GM19238 (cell line): ENCODE measurements at regions not wholly inside any gene's neighbourhood (a gene's known extent, or its start where the extent isn't known, plus 50 kb on each side); places are given as distances from the start of the nearest gene placed in this dataset.

ENCODE experiments used
- DNase-seq: peaks from one replicate; pipeline ENCODE4 v3.0.0; 2011; ENCODE audit warnings: low spot score; ENCODE audit not compliant: insufficient read length

DNA sequence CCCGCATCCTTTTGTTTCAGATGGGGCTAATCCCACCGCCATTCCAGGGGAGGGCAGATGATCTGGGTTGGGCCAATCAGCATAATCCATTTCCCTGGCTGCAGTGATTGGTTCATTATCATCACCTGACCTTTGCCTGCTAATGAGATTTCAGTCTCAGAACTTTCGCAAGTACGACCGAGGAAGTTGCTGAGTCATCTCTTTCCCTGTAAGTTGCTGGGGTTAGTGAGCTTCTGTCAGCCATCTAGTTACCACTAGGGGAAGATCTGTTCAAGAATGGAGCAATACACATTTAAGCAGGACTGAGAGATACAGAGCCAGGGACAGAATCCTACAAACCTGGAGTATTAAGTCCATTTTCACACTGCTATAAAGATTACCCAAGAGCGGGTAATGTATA is 65.3 kb upstream of the NUDT7 start:
- DNase-seq, result no peak

DNA sequence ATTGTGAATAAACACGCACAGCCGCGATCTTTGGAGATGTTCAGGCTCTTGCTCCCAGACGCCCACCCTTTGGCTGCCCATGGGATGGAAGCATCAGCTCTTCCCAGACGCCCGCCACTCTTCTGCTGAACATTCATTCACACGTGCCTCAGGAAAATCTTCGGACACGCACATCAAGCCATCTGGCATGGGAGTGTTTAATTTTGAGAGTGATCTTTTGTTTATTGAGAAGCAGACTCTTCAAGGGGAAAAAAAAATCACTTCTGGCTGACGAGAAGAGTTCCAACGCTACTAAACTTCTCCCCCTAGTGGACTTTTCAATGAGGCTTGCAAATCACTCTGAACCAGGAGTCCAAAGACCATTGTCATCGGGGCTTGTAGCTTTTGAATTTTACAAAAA is 62.0 kb upstream of the NUDT7 start:
- DNase-seq, result no peak

DNA sequence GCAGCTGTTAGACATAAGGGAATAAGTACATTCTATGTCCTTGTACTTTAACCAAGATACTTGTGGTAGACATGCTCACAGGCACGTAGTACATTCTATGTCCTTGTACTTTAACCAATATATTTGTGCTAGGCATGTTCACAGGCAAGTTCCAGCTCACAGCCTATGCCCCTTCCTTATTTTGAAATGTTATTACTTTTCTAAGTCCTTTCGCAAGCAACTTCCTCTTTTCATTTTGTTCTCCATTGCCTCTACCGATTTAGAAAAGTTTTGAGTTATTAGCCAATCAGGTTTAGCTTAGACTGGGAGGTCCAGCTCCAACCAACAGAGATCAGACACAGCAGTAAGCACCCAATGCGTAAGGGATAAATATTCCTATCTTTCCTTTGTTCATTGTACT is 60.1 kb upstream of the NUDT7 start:
- DNase-seq, result no peak

DNA sequence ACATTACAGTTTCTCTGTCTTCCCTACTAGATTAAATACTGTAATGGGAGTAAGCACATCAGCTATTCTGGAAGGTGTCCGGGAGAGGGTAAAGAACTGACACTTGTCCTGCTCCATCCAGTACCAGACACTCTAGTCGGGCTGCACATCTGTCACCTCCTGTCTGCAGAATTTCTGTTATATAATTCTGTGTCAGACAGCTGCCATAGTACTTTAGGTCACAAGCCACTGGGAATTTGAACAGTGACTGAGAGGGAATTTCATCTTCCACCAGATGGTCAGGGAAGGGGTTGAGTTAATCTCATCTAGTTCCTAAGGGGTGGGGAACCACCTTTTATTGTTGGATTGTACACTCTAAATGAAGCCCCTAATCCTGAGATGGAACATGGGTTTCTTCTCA is 58.6 kb upstream of the NUDT7 start:
- no peak for DNase-seq

DNA sequence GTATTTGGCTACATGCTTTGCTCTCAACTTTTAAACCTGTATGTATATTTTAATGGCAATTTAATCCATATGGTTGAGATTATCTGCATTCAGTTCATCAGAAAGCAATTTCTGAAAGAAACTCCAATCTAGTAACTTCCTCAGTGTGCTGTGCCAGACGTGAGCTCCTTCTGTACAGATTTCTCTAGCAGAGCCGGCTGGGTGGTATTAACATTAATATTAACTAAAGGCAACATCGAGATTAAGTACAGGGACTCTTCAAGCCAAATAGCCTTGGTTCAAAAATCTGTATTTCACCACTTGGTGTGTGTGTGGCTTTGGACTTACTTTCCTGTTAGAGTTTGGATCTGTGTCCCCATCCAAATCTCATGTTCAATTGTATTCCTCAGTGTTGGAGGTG is 55.5 kb upstream of the NUDT7 start:
- no peak for DNase-seq

DNA sequence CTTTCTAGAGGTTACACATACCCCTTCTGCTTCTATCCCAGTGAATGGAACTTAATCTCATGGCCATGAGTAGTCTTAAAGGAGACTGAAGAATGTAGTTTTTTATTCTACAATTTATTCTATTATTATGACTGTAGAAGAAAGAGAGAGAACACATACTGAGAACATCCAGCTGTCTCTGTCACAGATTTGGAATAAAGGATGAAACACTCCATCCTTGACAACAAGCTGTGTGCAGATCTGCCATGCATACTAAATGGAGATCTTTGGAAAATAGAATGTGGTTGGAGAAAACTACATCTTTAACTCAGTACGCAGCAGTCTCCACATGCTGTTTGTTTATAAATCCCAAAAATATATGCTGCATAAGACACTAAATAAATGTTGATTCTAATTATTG is 54.1 kb upstream of the NUDT7 start:
- DNase-seq, result no peak

DNA sequence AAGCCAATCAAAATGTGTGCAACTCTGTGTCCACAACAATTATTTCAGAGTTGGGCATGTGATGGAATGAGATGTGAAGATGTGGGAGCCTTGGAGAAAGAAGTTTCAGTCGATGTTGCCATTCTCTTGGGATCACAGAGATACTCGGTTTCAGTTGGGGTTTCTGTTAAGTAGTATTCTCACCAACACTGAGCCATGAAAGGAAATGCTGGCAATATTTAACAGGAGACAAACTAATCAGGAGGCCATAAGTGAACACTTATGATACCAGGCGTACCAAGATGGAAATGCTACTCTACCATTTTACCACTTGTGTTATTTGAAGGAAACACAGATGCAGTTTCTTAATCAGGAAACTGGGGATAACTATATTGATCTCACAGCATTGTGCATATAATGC is 53.3 kb upstream of the NUDT7 start:
- DNase-seq, result no peak
